Natural killer cell (primary cell): ENCODE measurements at regions not wholly inside any gene's neighbourhood (a gene's known extent, or its start where the extent isn't known, plus 50 kb on each side); places are given as distances from the start of the nearest gene placed in this dataset.

Source experiments
- ATAC-seq, 3 donors: fragments of 150-1000 bp in 2 of 3; fragments of 200-7000 bp in 1 of 3; cut with Tn5 transposase; 1 replicate in 1 of 3; 2 replicates in 2 of 3; pipeline ENCODE4 v1.10.0; 2021; ENCODE audit warnings: mild to moderate bottlenecking in 2 of 3, moderate library complexity in 2 of 3
- DNase-seq, 2 donors: peaks; one replicate each; pipeline versions ENCODE4 v3.0.0 to v3.0.0-alpha.2; 2013 to 2021; ENCODE audit warnings: mixed read lengths in 1 of 2
- H3K27ac ChIP-seq: one replicate; pipeline ENCODE4 v1.5.1; 2013; ENCODE audit warnings: mild to moderate bottlenecking, low read length
- H3K27me3 ChIP-seq: one replicate; pipeline ENCODE4 v1.6.1; 2013; ENCODE audit warnings: low read length; ENCODE audit not compliant: control insufficient read depth, insufficient read depth
- H3K36me3 ChIP-seq: one replicate; pipeline ENCODE4 v1.6.1; 2013; ENCODE audit warnings: low read length; ENCODE audit not compliant: control insufficient read depth, insufficient read depth
- H3K4me1 ChIP-seq: one replicate; pipeline ENCODE4 v1.6.1; 2013; ENCODE audit warnings: low read length; ENCODE audit not compliant: control insufficient read depth, insufficient read depth
- H3K4me3 ChIP-seq: one replicate; pipeline ENCODE4 v1.5.1; 2013; ENCODE audit warnings: low read length
- H3K9me3 ChIP-seq: one replicate; pipeline ENCODE4 v1.6.1; 2013; ENCODE audit warnings: low read length; ENCODE audit not compliant: control insufficient read depth, insufficient read depth
- H3K27ac Mint-ChIP-seq, 2 donors: one replicate each; pipeline ENCODE4 v1.8.0; 2022; ENCODE audit warnings: mild to moderate bottlenecking in 2 of 2, mixed read lengths in 2 of 2, moderate library complexity in 1 of 2
- H3K27me3 Mint-ChIP-seq, 2 donors: one replicate each; pipeline ENCODE4 v1.8.0; 2022; ENCODE audit warnings: low read depth in 2 of 2, mixed read lengths in 2 of 2
- H3K36me3 Mint-ChIP-seq: one replicate; pipeline ENCODE4 v1.8.0; 2022; ENCODE audit warnings: mixed read lengths
- H3K4me1 Mint-ChIP-seq, 2 donors: one replicate each; pipeline ENCODE4 v1.8.0; 2022; ENCODE audit warnings: mixed read lengths in 2 of 2
- H3K4me3 Mint-ChIP-seq: one replicate; pipeline ENCODE4 v1.8.0; 2022; ENCODE audit warnings: mild to moderate bottlenecking, moderate library complexity, mixed read lengths
- H3K9me3 Mint-ChIP-seq, 2 donors: one replicate each; pipeline ENCODE4 v1.8.0; 2022; ENCODE audit warnings: mixed read lengths in 2 of 2
- CTCF ChIP-seq: fragments of 200-600 bp; IDR thresholded peaks from one replicate; pipeline ENCODE4 v1.8.0; 2022; ENCODE audit warnings: antibody characterized with exemption
- WGBS: methylation state at CpG from one replicate; pipeline ENCODE4 v1.1.7; 2013; ENCODE audit warnings: missing lambda C conversion rate; ENCODE audit not compliant: insufficient coverage; 5-methylcytosine and 5-hydroxymethylcytosine counted together
- intact Hi-C: fragments of 100-400 bp; cut with micrococcal nuclease; formaldehyde crosslinking; loops from one replicate; pipeline ENCODE4 v1.14.2; 2022

GRCh38 chr20:52321396-52321795, 129.8 kb upstream of the ZFP64 start:
- H3K27ac Mint-ChIP-seq: no peak overlapping the region
- DNase-seq: no peak
- WGBS: 74% methylated on average over 3 of the region's 3 CpGs
- Histone ChIP-seq H3K27ac (no peak overlapping the region), H3K9me3 (no peaks in the 10 kb centered on the region), H3K36me3 (no peaks in the 10 kb centered on the region), H3K27me3 (peaks cover 2% of the 10 kb centered on the region), H3K4me3 (no peak overlapping the region), H3K4me1 (no peaks in the 10 kb centered on the region)
- no peaks in the 10 kb centered on the region for H3K36me3 Mint-ChIP-seq
- no peak for TF ChIP-seq CTCF
- H3K4me1 Mint-ChIP-seq: no peaks in the 10 kb centered on the region
- no peak overlapping the region for H3K4me3 Mint-ChIP-seq
- peaks cover 18 to 40% of the 10 kb centered on the region in 2 donors for H3K27me3 Mint-ChIP-seq
- ATAC-seq: no peak
- intact Hi-C loops: no loop called here
- H3K9me3 Mint-ChIP-seq: no peaks in the 10 kb centered on the region

GRCh38 chr20:52318651-52319050, 127.1 kb upstream of the ZFP64 start:
- 79% methylated on average over 6 of the region's 6 CpGs for WGBS

GRCh38 chr20:52313341-52313963, 121.9 kb upstream of the ZFP64 start:
- H3K36me3 ChIP-seq: no peaks in the 10 kb centered on the region
- Mint-ChIP-seq H3K4me1 (no peaks in the 10 kb centered on the region), H3K27ac (no peak overlapping the region), H3K27me3 (peaks cover 26 to 38% of the 10 kb centered on the region in 2 donors), H3K9me3 (no peaks in the 10 kb centered on the region), H3K36me3 (no peaks in the 10 kb centered on the region), H3K4me3 (no peak overlapping the region)
- intact Hi-C loops: loop anchor here (10.0 kb wide), 1 partner anchor 61 kb away; no protein-coding TSS in a partner anchor
- DNase-seq (no peak), ATAC-seq (no peak)
- H3K27me3 ChIP-seq: no peaks in the 10 kb centered on the region
- no peaks in the 10 kb centered on the region for H3K9me3 ChIP-seq
- H3K4me3 ChIP-seq: no peak overlapping the region
- H3K4me1 ChIP-seq: no peaks in the 10 kb centered on the region
- TF ChIP-seq CTCF: no peak
- no peak overlapping the region for H3K27ac ChIP-seq
- WGBS: 44% methylated on average over 14 of the region's 16 CpGs

More at GRCh38 chr20:52318651-52319050, 127.1 kb upstream of the ZFP64 start:
- Mint-ChIP-seq H3K4me3 (no peak overlapping the region), H3K27me3 (peaks cover 32 to 53% of the 10 kb centered on the region in 2 donors), H3K36me3 (no peaks in the 10 kb centered on the region), H3K27ac (no peak overlapping the region), H3K4me1 (no peaks in the 10 kb centered on the region), H3K9me3 (no peaks in the 10 kb centered on the region)
- Histone ChIP-seq H3K9me3 (no peaks in the 10 kb centered on the region), H3K4me1 (no peaks in the 10 kb centered on the region), H3K27ac (no peak overlapping the region), H3K27me3 (no peaks in the 10 kb centered on the region), H3K36me3 (no peaks in the 10 kb centered on the region), H3K4me3 (no peak overlapping the region)
- DNase-seq (no peak), ATAC-seq (no peak)
- intact Hi-C loops: loop anchor here (10.0 kb wide), 1 partner anchor 56 kb away; no protein-coding TSS in a partner anchor
- no peak for TF ChIP-seq CTCF
